Activated CD4-positive, alpha-beta T cell treated with anti-CD3 and anti-CD28 coated beads, Interleukin-10, Interleukin-2, amounts not matched to agents 100 ng/mL and 50 ng/mL, durations not matched to agents 16 hours and 8 hours (primary cell): ENCODE measurements at regions not wholly inside any gene's neighbourhood (a gene's known extent, or its start where the extent isn't known, plus 50 kb on each side); places are given as distances from the start of the nearest gene placed in this dataset.

Experiments used
- DNase-seq: peaks from one replicate; pipeline ENCODE4 v3.0.0-alpha.2; 2020

- no peak for DNase-seq
Observed at GRCh38 chr5:68380078-68380477, 164.5 kb downstream of the PIK3R1 start.

- peak; percentile 42 for DNase-seq
Observed at GRCh38 chr5:68381060-68381459, 165.5 kb downstream of the PIK3R1 start.

DNA sequence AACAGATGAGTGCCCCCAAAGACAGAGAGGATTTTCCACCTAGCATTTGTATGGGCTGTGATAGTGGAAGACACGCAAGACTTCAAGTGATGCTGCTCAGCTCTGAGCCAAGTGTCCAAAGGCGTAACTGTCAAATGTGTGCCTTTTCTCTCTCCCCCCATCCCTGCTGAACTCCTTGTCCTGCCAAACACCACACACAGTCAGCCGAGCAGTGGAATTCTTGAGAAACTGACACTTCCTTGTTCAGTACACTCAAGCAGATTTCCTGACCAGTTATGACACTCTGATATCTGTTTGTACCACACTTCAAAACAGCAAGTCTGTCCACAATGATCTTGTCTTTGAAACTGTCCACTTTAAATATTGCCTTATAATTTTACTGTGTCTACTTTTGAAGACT is 166.4 kb downstream of the PIK3R1 start:
- DNase-seq, result no peak

DNA sequence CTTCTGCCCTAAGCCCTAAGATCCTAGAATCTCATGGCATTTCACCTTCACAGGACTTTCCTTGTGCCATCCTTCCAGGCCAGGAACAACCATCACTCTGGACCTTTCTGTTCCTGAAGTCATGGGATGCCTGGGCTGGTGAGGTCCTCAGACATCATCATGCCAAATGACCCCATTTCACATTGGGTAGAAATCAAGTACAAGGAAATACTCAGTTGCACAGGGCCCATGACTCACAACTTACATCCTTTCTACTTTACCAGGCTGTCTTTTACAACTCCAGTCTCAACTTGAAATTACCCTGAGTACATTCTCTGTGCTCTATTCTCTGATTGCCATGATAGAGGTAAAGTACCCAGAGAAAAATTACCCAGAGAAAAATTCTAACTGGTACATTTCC is 167.1 kb downstream of the PIK3R1 start:
- DNase-seq, result no peak

DNA sequence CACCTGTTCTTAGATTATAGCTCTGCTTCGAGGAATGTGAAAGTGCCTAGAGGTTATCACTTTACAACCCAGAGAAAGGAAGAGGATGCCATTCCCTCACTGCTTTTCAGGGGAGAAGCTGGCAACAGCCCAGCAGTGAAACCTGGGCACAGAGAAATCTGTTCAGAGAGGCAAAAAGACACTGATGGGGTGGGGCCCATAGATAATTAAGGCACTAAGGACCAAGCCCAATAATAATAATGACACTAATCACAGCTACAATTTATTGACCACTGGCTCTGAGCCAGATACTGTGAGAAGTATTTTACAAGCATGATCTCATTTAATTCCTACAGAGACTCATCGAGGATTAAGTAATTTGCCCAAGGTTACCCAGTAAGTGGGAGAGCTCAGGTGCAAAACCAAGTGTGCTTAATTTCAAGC is 168.3 kb downstream of the PIK3R1 start:
- DNase-seq, result no peak

- no peak for DNase-seq
Observed at GRCh38 chr5:68384936-68385594, 169.5 kb downstream of the PIK3R1 start.

DNA sequence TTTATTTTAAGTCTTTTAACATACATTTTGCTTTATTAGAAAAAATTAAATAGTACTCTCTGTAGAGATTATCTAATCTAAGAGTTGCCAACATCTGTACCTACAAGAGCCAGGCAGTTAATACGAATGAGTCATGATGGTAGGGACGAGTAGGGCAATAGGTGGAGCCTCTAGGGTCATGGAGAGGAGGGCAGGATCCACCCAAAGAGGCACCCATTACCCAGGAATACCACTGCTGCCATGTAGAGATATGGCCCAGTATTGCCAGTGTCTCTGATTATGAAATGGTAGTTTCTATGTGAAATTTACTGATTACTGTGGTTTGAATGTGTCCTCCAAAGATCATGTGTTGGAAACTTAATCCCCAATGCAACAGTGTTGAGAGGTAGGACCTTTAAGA is 170.4 kb downstream of the PIK3R1 start:
- DNase-seq, result no peak

GRCh38 chr5:68387074-68387796 is 171.7 kb downstream of the PIK3R1 start:
- no peak for DNase-seq

- DNase-seq, result no peak
Observed at GRCh38 chr5:68389618-68390017, 174.1 kb downstream of the PIK3R1 start.

GRCh38 chr5:68392617-68393016 is 177.1 kb downstream of the PIK3R1 start:
- no peak for DNase-seq

DNA sequence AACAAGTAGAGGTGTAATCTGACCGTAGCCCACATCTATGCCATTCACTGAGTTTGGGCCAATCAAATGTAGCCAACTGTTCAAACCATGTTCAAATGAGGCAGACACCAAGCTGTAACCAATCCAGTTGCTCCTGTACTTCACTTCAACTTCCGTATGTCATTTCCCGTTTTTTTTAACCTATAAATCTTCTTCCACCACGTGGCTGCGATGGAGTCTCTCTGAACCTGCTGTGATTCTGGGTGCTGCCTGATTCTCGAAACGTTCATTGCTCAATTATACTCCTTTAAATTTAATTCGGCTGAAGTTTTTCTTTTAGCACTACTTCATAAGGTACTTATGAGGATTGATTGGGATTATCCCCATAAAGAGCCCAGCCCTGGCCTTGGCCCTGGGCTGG is 179.7 kb downstream of the PIK3R1 start:
- DNase-seq, result no peak

- DNase-seq, result no peak
Observed at GRCh38 chr5:68395926-68396511, 180.5 kb downstream of the PIK3R1 start.

DNA sequence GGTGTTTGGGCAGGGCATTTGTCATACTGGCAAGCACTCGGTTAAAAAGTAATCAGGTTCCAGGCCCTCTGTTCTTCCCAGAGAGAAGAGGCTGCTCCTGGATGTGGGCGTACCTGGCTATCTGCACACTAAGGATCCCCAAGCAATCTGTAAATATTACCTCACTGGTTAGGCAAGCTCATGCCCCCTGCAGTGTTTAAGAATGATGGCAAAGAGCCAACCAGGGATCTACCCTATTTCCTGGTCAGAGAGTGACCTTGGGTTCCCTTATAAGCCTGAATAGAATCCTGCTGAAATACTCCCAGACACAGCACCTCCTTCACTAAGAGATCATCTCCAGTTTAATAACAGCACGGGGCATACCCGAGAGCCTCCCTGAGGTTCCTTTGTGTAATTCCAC is 181.2 kb downstream of the PIK3R1 start:
- no peak for DNase-seq

GRCh38 chr5:68398146-68398812 is 182.7 kb downstream of the PIK3R1 start:
- DNase-seq, result no peak

- no peak for DNase-seq
Observed at GRCh38 chr5:68403301-68403700, 187.7 kb downstream of the PIK3R1 start.

GRCh38 chr5:68404246-68404645 is 188.7 kb downstream of the PIK3R1 start:
- DNase-seq, result no peak

- no peak for DNase-seq
Observed at GRCh38 chr5:68405026-68405684, 189.6 kb downstream of the PIK3R1 start.

GRCh38 chr5:68405784-68406743 is 190.5 kb downstream of the PIK3R1 start:
- DNase-seq, result peak; percentile 32

DNA sequence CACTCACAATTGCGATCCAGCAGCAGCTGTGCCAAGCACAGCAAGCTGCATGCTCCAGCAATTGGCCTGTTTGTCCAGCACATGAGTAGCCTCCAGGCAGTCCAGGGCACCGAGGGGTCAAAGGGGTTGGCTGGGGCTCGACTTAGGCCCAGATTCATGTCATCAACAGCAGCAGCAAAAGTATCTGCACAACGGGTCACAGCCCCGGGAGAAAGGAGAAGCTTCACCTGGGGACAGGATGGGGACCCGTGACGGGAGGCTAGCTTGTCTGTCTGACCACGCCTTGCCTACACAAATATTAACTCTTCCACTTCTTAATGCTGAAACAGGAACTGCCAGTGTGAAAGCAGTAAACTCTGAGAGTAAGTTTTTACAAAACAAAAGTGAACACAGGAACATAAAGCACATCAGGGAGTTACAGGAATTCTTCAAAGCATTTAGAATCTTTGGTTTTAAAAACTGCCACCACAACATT is 191.2 kb downstream of the PIK3R1 start:
- DNase-seq, result no peak

GRCh38 chr5:68407311-68408239 is 192.0 kb downstream of the PIK3R1 start:
- no peak for DNase-seq
